OCI-LY1 (cell line): ENCODE measurements at regions not wholly inside any gene's neighbourhood (a gene's known extent, or its start where the extent isn't known, plus 50 kb on each side); places are given as distances from the start of the nearest gene placed in this dataset.

Source experiments
- CTCF ChIP-seq: fragments of 200-600 bp; sonication (generic), shearing (Covaris generic); IDR thresholded peaks from 2 replicates; pipeline ENCODE4 v1.5.1; 2017; ENCODE audit warnings: mild to moderate bottlenecking, antibody characterized with exemption, low read length, moderate library complexity, mixed read lengths
- EZH2 ChIP-seq: fragments of 200-600 bp; sonication (generic), shearing (Covaris generic); IDR thresholded peaks from 2 replicates; pipeline ENCODE4 v1.8.0; 2017; ENCODE audit warnings: borderline replicate concordance, mixed run types, mild to moderate bottlenecking, antibody characterized with exemption, low read length, moderate library complexity, mixed read lengths

- TF ChIP-seq EZH2 (no peak), CTCF (no peak)
These were observed 52.3 kb upstream of the LMO1 start for GRCh38 chr11:8315954-8316353.
